Calu3 (cell line): ENCODE measurements at regions not wholly inside any gene's neighbourhood (a gene's known extent, or its start where the extent isn't known, plus 50 kb on each side); places are given as distances from the start of the nearest gene placed in this dataset.
"Not testable (repeated sequence)": the region's sequence is repeated elsewhere in the genome, so short reads cannot be mapped to it uniquely, and the experiment has no call there.

Experiments
- BruUV-seq: library from RNA; stranded (reverse); fragments of 400-500 nt; replicated peaks from 2 replicates; lab custom pipeline; 2021; lab: Mats Ljungman, UMichigan
- CTCF ChIA-PET: fragments of 300-600 bp; sonication (Branson Sonifier 250); formaldehyde crosslinking; loops from one replicate; lab custom pipeline; 2022; ENCODE audit warnings: antibody characterized with exemption; lab: Charles Lee
- DNase-seq: peaks from one replicate; pipeline ENCODE4 v3.0.0; 2022
- H3K27ac Mint-ChIP-seq: one replicate; pipeline ENCODE4 v1.8.0; 2022; ENCODE audit warnings: mixed read lengths; ENCODE audit not compliant: unreplicated experiment
- H3K27me3 Mint-ChIP-seq: one replicate; pipeline ENCODE4 v1.8.0; 2022; ENCODE audit warnings: mixed read lengths; ENCODE audit not compliant: unreplicated experiment
- H3K36me3 Mint-ChIP-seq: one replicate; pipeline ENCODE4 v1.8.0; 2022; ENCODE audit warnings: mild to moderate bottlenecking, moderate library complexity, mixed read lengths; ENCODE audit not compliant: insufficient read depth, unreplicated experiment
- H3K4me1 Mint-ChIP-seq: one replicate; pipeline ENCODE4 v1.8.0; 2022; ENCODE audit warnings: mild to moderate bottlenecking, low read depth, mixed read lengths; ENCODE audit not compliant: unreplicated experiment
- H3K4me3 Mint-ChIP-seq: one replicate; pipeline ENCODE4 v1.8.0; 2022; ENCODE audit warnings: mild to moderate bottlenecking, low read depth, moderate library complexity, mixed read lengths; ENCODE audit not compliant: unreplicated experiment
- H3K9me3 Mint-ChIP-seq: one replicate; pipeline ENCODE4 v1.8.0; 2022; ENCODE audit warnings: low read depth, mixed read lengths; ENCODE audit not compliant: unreplicated experiment
- intact Hi-C: fragments of 100-400 bp; cut with micrococcal nuclease; formaldehyde crosslinking; loops from one replicate; pipeline ENCODE4 v1.10.0; 2022; ENCODE audit not compliant: unreplicated experiment
- TF ChIP-seq, protein P1 (sequence below): fragments of 200-600 bp; IDR thresholded peaks from one replicate; pipeline ENCODE4 v1.8.0; 2022; ENCODE audit warnings: antibody characterized with exemption; ENCODE audit not compliant: unreplicated experiment

DNA sequence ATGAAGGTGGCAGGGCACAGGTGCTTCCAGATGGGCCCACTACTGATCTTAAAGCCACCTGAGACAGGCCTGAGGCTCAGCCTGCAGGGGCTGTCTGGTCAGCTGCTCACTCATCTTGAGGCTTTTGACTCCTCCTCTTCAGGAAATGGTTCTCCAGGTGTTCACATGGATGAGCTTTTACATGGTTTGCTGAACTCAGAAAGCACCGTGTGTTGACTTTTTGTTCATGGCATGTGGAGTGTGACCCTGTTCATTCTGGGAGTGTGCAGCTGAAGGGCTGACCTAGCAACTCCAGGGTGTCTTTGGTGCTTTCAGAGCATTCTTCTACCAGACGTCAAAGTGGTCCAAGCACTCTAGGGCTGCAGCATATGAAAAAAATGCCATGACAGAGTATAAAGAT lies 111.1 kb downstream of the CCNG2 start:
- Mint-ChIP-seq H3K4me1 (no peaks in the 10 kb centered on the region), H3K27me3 (peaks cover 68% of the 10 kb centered on the region), H3K27ac (no peak overlapping the region), H3K36me3 (no peaks in the 10 kb centered on the region), H3K4me3 (no peak overlapping the region), H3K9me3 (no peaks in the 10 kb centered on the region)
- DNase-seq, result no peak
- intact Hi-C loops, result no loop called here
- CTCF ChIA-PET, result no interaction called here
- no TSS peak for BruUV-seq
- TF ChIP-seq, protein P1, sequence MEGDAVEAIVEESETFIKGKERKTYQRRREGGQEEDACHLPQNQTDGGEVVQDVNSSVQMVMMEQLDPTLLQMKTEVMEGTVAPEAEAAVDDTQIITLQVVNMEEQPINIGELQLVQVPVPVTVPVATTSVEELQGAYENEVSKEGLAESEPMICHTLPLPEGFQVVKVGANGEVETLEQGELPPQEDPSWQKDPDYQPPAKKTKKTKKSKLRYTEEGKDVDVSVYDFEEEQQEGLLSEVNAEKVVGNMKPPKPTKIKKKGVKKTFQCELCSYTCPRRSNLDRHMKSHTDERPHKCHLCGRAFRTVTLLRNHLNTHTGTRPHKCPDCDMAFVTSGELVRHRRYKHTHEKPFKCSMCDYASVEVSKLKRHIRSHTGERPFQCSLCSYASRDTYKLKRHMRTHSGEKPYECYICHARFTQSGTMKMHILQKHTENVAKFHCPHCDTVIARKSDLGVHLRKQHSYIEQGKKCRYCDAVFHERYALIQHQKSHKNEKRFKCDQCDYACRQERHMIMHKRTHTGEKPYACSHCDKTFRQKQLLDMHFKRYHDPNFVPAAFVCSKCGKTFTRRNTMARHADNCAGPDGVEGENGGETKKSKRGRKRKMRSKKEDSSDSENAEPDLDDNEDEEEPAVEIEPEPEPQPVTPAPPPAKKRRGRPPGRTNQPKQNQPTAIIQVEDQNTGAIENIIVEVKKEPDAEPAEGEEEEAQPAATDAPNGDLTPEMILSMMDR, result no peak

DNA sequence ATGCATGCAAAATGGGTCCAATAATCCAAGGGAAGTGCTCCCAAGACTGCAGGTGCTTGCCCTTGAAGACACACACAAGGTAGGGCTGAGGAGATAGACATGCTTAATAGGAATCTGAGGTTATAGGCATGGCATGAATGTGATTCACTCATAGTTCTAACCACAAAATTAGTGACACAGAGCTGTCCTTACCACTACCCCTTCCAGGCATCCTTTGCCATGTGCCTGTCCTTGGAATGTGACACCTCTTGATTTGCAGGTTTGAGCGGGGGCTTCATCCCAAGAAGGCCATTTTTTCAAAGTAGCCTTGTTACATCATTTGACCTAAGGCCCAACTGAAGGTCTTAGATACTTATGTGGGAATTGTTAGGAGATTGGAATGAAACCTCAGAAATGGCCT lies 112.5 kb downstream of the CCNG2 start:
- H3K4me1 Mint-ChIP-seq, result no peaks in the 10 kb centered on the region
- no TSS peak for BruUV-seq
- H3K27ac Mint-ChIP-seq, result no peak overlapping the region
- peaks cover 63% of the 10 kb centered on the region for H3K27me3 Mint-ChIP-seq
- no peaks in the 10 kb centered on the region for H3K36me3 Mint-ChIP-seq
- TF ChIP-seq, protein P1, result no peak
- no peak overlapping the region for H3K4me3 Mint-ChIP-seq
- H3K9me3 Mint-ChIP-seq, result no peaks in the 10 kb centered on the region
- peak; percentile 1 for DNase-seq
- CTCF ChIA-PET, result no interaction called here
- intact Hi-C loops, result no loop called here

DNA sequence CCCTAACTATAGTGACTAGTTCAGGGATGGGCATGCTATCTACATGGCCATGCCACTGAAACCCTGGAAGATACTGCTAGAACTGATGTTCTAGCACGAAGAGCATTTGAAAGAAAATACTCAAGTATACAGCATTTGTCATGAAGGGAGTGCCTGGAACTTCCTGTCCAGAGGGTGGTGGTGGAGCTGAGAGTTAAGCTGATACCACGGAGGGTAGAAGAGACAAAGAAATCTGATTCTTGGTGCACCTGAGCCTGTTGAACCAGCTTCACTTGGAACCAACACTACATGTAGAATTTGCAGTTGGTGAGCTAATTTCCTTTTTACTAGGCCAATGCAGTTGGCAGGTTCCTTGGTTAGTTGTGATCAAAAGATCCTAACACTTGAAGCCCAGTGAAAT lies 116.4 kb downstream of the CCNG2 start:
- Mint-ChIP-seq H3K27me3 (peaks cover 75% of the 10 kb centered on the region), H3K4me1 (no peaks in the 10 kb centered on the region), H3K36me3 (no peaks in the 10 kb centered on the region), H3K27ac (no peak overlapping the region), H3K9me3 (no peaks in the 10 kb centered on the region), H3K4me3 (no peak overlapping the region)
- intact Hi-C loops, result no loop called here
- DNase-seq, result no peak
- CTCF ChIA-PET, result no interaction called here
- TF ChIP-seq, protein P1, result no peak
- BruUV-seq, result no TSS peak

DNA sequence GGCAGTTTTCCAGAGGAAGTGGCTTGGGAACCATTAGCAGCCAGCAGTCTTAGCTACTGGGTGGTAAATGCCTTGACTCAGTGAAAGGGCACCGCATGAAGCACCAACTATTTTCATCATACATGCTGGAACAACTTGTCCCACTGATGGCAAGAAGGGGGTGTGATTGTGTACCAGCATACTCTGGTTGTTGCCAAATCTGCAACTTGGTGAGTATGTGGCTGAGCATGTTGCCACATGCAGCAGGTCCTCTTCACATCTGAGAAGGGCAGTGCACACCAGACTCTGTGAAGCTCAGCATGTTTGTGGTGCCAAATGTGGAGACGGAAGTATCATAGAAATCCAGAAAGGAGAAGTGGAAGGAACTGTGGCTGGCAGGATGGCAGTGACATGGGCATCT lies 122.1 kb downstream of the CCNG2 start:
- DNase-seq, H3K36me3 Mint-ChIP-seq, CTCF ChIA-PET, BruUV-seq, H3K4me1 Mint-ChIP-seq, H3K4me3 Mint-ChIP-seq, intact Hi-C loops, H3K9me3 Mint-ChIP-seq, H3K27ac Mint-ChIP-seq: not testable (repeated sequence)
- H3K27me3 Mint-ChIP-seq, result peaks cover 84% of the 10 kb centered on the region

DNA sequence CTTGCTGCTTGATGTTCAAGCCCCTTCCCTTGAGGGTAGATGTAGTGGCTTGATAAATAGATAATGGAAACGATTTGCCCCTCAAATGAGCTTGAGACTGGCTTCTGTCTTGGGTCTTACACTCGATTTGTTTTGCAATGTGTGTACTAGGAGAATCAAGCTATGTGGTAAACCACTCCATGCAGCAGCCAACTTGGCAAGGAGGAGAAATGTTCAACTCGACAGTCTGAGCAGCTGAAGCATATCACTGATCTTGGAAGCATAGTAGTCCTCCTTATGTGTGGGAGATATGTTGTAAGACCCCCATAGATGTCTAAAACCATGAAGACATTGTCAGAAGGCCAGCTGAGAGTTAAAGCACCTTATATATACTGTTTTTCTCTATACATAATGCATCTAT lies 125.3 kb downstream of the CCNG2 start:
- CTCF ChIA-PET, result no interaction called here
- H3K36me3 Mint-ChIP-seq, result no peaks in the 10 kb centered on the region
- intact Hi-C loops, result no loop called here
- DNase-seq, result no peak
- no peaks in the 10 kb centered on the region for H3K4me1 Mint-ChIP-seq
- BruUV-seq, result no TSS peak
- H3K9me3 Mint-ChIP-seq, result no peaks in the 10 kb centered on the region
- peaks cover 81% of the 10 kb centered on the region for H3K27me3 Mint-ChIP-seq
- TF ChIP-seq, protein P1, result no peak
- no peak overlapping the region for H3K4me3 Mint-ChIP-seq
- no peak overlapping the region for H3K27ac Mint-ChIP-seq
